ENCODE measurements at regions not wholly inside any gene's neighbourhood (a gene's known extent, or its start where the extent isn't known, plus 50 kb on each side); places are given as distances from the start of the nearest gene placed in this dataset.

DNA sequence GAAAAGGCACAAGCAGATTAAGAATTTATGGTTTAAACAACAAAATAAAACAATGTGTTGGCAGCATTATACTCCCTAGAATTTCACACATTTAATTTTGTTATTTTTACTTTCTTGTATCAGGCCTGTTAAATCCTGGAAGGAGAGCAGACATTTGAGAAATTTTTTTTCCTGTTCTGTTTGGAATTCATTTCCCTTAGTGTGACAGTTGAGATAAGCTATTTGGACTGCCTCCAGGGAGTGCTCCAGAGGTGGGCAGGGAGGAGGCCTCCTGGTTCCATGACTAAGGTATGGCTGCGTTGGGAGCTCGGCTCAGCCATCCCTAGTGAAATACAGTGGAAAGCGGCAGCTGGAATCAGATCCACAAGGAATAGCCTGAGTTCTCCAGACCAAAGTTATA, 185.7 kb downstream of the KCNRG start:
- in situ Hi-C loops (cut with MboI; ENCODE audit: low pct_ligation_motif_present in 1 of 4, low pct_unique_long_range_greater_than_20kb in 1 of 4, low sequenced_read_pairs in 3 of 4) (no loop called here), intact Hi-C loops (cut with DNase I; ENCODE audit: low total_unique reads) (no loop called here)
- Histone ChIP-seq H3K9me3 (no peaks in the 10 kb centered on the region), H3K36me3 (no peaks in the 10 kb centered on the region), H3K27ac (no peak overlapping the region), H3K4me3 (no peak overlapping the region), H3K27me3 (no peaks in the 10 kb centered on the region), H3K4me1 (no peaks in the 10 kb centered on the region)
- 54 to 88% methylated on average over 3 of the region's 3 CpGs for WGBS, 2 donors (ENCODE audit: low coverage in 1 of 2)
- DNase-seq = no peak
- TF ChIP-seq POLR2AphosphoS5 (IDR thresholded peaks at IDR 0.05) = no peak
- no peak for TF ChIP-seq EP300 (IDR thresholded peaks at IDR 0.05; ENCODE audit: low read depth)
- TF ChIP-seq POLR2A (IDR thresholded peaks at IDR 0.05) = no peak
- TF ChIP-seq, protein P1, sequence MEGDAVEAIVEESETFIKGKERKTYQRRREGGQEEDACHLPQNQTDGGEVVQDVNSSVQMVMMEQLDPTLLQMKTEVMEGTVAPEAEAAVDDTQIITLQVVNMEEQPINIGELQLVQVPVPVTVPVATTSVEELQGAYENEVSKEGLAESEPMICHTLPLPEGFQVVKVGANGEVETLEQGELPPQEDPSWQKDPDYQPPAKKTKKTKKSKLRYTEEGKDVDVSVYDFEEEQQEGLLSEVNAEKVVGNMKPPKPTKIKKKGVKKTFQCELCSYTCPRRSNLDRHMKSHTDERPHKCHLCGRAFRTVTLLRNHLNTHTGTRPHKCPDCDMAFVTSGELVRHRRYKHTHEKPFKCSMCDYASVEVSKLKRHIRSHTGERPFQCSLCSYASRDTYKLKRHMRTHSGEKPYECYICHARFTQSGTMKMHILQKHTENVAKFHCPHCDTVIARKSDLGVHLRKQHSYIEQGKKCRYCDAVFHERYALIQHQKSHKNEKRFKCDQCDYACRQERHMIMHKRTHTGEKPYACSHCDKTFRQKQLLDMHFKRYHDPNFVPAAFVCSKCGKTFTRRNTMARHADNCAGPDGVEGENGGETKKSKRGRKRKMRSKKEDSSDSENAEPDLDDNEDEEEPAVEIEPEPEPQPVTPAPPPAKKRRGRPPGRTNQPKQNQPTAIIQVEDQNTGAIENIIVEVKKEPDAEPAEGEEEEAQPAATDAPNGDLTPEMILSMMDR (IDR thresholded peaks at IDR 0.05) = no peak

DNA sequence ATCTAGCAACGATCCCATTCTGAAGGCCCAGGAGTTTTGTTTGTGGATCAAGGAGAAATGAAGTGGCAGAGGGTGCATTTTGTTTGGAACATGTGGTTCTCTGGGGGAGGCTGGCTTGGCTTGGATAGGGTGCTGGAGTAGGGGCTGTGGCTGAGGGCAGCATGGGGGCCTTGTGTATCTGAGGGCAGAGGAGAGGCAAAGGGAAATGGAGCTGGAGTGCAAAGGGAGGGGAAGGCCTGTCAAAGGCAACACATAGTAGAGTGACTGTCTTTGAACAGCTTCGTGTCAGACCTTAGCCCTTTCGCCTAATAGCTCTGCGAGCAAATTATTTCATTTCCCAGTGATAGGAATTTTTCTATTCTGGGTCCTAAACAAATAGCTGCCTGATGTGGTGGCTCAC, 187.2 kb downstream of the KCNRG start:
- Histone ChIP-seq H3K4me1 (no peaks in the 10 kb centered on the region), H3K36me3 (no peaks in the 10 kb centered on the region), H3K9me3 (no peaks in the 10 kb centered on the region), H3K27me3 (no peaks in the 10 kb centered on the region), H3K4me3 (no peak overlapping the region), H3K27ac (no peak overlapping the region)
- 90 to 100% methylated on average over 1 to 4 of the region's 4 CpGs for WGBS, 2 donors (ENCODE audit: low coverage in 1 of 2)
- intact Hi-C loops (cut with DNase I; ENCODE audit: low total_unique reads) (no loop called here), in situ Hi-C loops (cut with MboI; ENCODE audit: low pct_ligation_motif_present in 1 of 4, low pct_unique_long_range_greater_than_20kb in 1 of 4, low sequenced_read_pairs in 3 of 4) (no loop called here)
- no peak for DNase-seq
- TF ChIP-seq EP300 (IDR thresholded peaks at IDR 0.05; ENCODE audit: low read depth) = no peak
- no peak for TF ChIP-seq POLR2AphosphoS5 (IDR thresholded peaks at IDR 0.05)
- TF ChIP-seq, protein P1 (IDR thresholded peaks at IDR 0.05) = no peak
- no peak for TF ChIP-seq POLR2A (IDR thresholded peaks at IDR 0.05)

DNA sequence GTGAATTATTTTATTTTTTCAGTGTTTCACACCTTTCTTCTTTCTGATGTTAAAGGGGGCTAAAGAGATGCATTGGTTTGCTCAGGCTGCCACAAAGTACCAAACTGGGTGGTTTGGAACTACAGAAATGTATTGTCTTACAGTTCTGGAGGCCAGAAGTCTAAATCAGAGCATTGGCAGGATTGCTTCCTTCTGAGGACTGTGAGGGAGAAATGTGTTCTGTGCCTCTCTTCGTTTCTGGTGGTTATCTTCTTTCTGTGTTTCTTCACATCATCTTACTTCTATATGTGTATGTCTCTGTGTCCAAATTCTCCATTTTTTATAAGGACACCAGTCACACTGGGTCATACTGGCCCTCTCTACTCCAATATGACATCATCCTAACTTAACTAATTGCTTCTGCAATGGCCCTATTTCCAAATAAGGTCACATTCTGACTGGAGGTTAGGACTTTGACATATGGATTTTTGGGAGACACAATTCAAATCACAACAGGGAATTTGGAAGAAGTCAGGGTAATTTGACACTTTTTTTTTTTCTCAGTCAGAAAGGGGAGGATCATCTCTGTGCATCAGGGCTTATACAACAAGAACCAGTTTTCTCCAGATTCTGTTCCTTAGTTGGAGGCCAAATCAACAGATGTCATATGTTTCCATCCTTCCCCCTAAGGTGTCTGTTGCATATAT, 188.2 kb downstream of the KCNRG start:
- no peak for TF ChIP-seq POLR2AphosphoS5 (IDR thresholded peaks at IDR 0.05)
- TF ChIP-seq POLR2A (IDR thresholded peaks at IDR 0.05) = no peak
- no peak for TF ChIP-seq EP300 (IDR thresholded peaks at IDR 0.05; ENCODE audit: low read depth)
- TF ChIP-seq, protein P1 (IDR thresholded peaks at IDR 0.05) = no peak
- Histone ChIP-seq H3K36me3 (no peaks in the 10 kb centered on the region), H3K27me3 (no peaks in the 10 kb centered on the region), H3K9me3 (no peaks in the 10 kb centered on the region), H3K27ac (no peak overlapping the region), H3K4me3 (no peak overlapping the region), H3K4me1 (no peaks in the 10 kb centered on the region)
- intact Hi-C loops (cut with DNase I; ENCODE audit: low total_unique reads) (no loop called here), in situ Hi-C loops (cut with MboI; ENCODE audit: low pct_ligation_motif_present in 1 of 4, low pct_unique_long_range_greater_than_20kb in 1 of 4, low sequenced_read_pairs in 3 of 4) (no loop called here)
- WGBS, 2 donors (ENCODE audit: low coverage in 1 of 2) = 75 to 88% methylated on average over 1 of the region's 1 CpG
- no peak for DNase-seq

DNA sequence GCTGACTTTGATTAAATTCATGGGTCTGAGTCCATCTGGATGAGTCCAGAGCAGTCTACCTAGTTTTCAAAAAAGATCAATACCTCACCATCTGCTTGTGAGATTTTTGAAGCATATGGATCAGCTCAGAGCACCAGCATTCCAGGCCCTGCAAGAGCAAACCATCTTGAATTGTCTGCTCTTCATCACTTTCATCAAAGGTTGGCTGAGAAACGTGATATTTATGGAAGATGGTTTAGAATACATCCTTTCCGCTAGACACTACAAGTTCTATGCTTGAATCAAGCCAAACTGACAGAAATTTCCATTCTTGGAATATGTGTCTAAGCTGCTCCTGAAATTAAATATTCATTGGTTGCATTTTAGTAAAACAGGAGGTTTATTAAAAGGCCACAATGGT, 190.3 kb downstream of the KCNRG start:
- H3K9me3 ChIP-seq = no peaks in the 10 kb centered on the region
- no peak overlapping the region for H3K4me3 ChIP-seq
- in situ Hi-C loops (cut with MboI; ENCODE audit: low pct_ligation_motif_present in 1 of 4, low pct_unique_long_range_greater_than_20kb in 1 of 4, low sequenced_read_pairs in 3 of 4) = no loop called here
- no peak for DNase-seq
- no peaks in the 10 kb centered on the region for H3K4me1 ChIP-seq
- no peaks in the 10 kb centered on the region for H3K27me3 ChIP-seq
- WGBS, 2 donors (ENCODE audit: low coverage in 1 of 2) = 83 to 93% methylated on average over 2 of the region's 2 CpGs
- intact Hi-C loops (cut with DNase I; ENCODE audit: low total_unique reads) = no loop called here
- TF ChIP-seq EP300 (IDR thresholded peaks at IDR 0.05; ENCODE audit: low read depth) (no peak), POLR2A (IDR thresholded peaks at IDR 0.05) (no peak), POLR2AphosphoS5 (IDR thresholded peaks at IDR 0.05) (no peak)
- TF ChIP-seq, protein P1 (IDR thresholded peaks at IDR 0.05) = no peak
- H3K36me3 ChIP-seq = no peaks in the 10 kb centered on the region
- H3K27ac ChIP-seq = no peak overlapping the region

All from transverse colon (tissue), 4 donors.